ENCODE measurements at regions not wholly inside any gene's neighbourhood (a gene's known extent, or its start where the extent isn't known, plus 50 kb on each side); places are given as distances from the start of the nearest gene placed in this dataset.
"Not testable (repeated sequence)": the region's sequence is repeated elsewhere in the genome, so short reads cannot be mapped to it uniquely, and the experiment has no call there.

- Histone ChIP-seq H3K27me3 (no peaks in the 10 kb centered on the region), H3K4me1 (peaks cover 4% of the 10 kb centered on the region), H3K9me3 (no peaks in the 10 kb centered on the region), H3K27ac (no peak overlapping the region), H3K36me3 (replicated peaks in 1 of 2; ENCODE audit: insufficient read depth in 1 of 2, low read depth in 2 of 2) (no peaks in the 10 kb centered on the region), H3K4me3 (no peak overlapping the region)
- 66 to 82% methylated on average over 3 of the region's 3 CpGs for WGBS, 2 donors
- TF ChIP-seq POLR2A (IDR thresholded peaks at IDR 0.05): no peak
- TF ChIP-seq CTCF (IDR thresholded peaks at IDR 0.05): no peak
- DNase-seq (no peak), ATAC-seq (no peak)
- intact Hi-C loops (cut with DNase I): no loop called here
Observed at GRCh38 chr4:28449085-28449484, 1588.4 kb downstream of the STIM2 start.

- H3K27me3 ChIP-seq: no peaks in the 10 kb centered on the region
- no peaks in the 10 kb centered on the region for H3K9me3 ChIP-seq
- 64 to 82% methylated on average over 2 of the region's 2 CpGs for WGBS, 2 donors
- H3K27ac ChIP-seq: no peak overlapping the region
- ATAC-seq (no peak), DNase-seq (no peak)
- TF ChIP-seq CTCF (IDR thresholded peaks at IDR 0.05) (no peak), POLR2A (IDR thresholded peaks at IDR 0.05) (no peak)
- no peaks in the 10 kb centered on the region for H3K36me3 ChIP-seq (replicated peaks in 1 of 2; ENCODE audit: insufficient read depth in 1 of 2, low read depth in 2 of 2)
- H3K4me1 ChIP-seq: no peaks in the 10 kb centered on the region
- H3K4me3 ChIP-seq: no peak overlapping the region
- intact Hi-C loops (cut with DNase I): no loop called here
Observed at GRCh38 chr4:28451346-28451745, 1590.7 kb downstream of the STIM2 start.

GRCh38 chr4:28462766-28463700 is 1602.4 kb downstream of the STIM2 start:
- DNase-seq: no peak
- intact Hi-C loops (cut with DNase I): no loop called here
- TF ChIP-seq POLR2A (IDR thresholded peaks at IDR 0.05): no peak
- TF ChIP-seq CTCF (IDR thresholded peaks at IDR 0.05): no peak
- no peak for ATAC-seq
- no peak overlapping the region for H3K27ac ChIP-seq
- no peak overlapping the region for H3K4me3 ChIP-seq
- WGBS, 2 donors: 33 to 37% methylated on average over 7 of the region's 7 CpGs
- H3K4me1 ChIP-seq: no peaks in the 10 kb centered on the region
- no peaks in the 10 kb centered on the region for H3K36me3 ChIP-seq (replicated peaks in 1 of 2; ENCODE audit: insufficient read depth in 1 of 2, low read depth in 2 of 2)
- no peaks in the 10 kb centered on the region for H3K27me3 ChIP-seq
- H3K9me3 ChIP-seq: no peaks in the 10 kb centered on the region

GRCh38 chr4:28464823-28465222 is 1604.2 kb downstream of the STIM2 start:
- intact Hi-C loops (cut with DNase I): no loop called here
- Histone ChIP-seq H3K36me3 (replicated peaks in 1 of 2; ENCODE audit: insufficient read depth in 1 of 2, low read depth in 2 of 2) (no peaks in the 10 kb centered on the region), H3K4me1 (no peaks in the 10 kb centered on the region), H3K4me3 (no peak overlapping the region), H3K27me3 (no peaks in the 10 kb centered on the region), H3K9me3 (no peaks in the 10 kb centered on the region), H3K27ac (no peak overlapping the region)
- TF ChIP-seq CTCF (IDR thresholded peaks at IDR 0.05) (no peak), POLR2A (IDR thresholded peaks at IDR 0.05) (no peak)
- ATAC-seq: no peak
- WGBS, 2 donors: 28 to 39% methylated on average over 1 of the region's 1 CpG
- DNase-seq: no peak

GRCh38 chr4:28466886-28467285 is 1606.2 kb downstream of the STIM2 start:
- 92 to 94% methylated on average over 24 of the region's 24 CpGs for WGBS, 2 donors
- H3K27ac ChIP-seq; H3K27me3 ChIP-seq; DNase-seq; H3K4me1 ChIP-seq; intact Hi-C loops (cut with DNase I); ATAC-seq; H3K4me3 ChIP-seq; H3K36me3 ChIP-seq (replicated peaks in 1 of 2; ENCODE audit: insufficient read depth in 1 of 2, low read depth in 2 of 2); H3K9me3 ChIP-seq: not testable (repeated sequence)

Data from body of pancreas (tissue), 4 donors.